Osteoblast (primary cell): ENCODE measurements at regions not wholly inside any gene's neighbourhood (a gene's known extent, or its start where the extent isn't known, plus 50 kb on each side); places are given as distances from the start of the nearest gene placed in this dataset.
A peak's percentile ranks its signal among the peaks of the same experiment; 100 is the strongest.
"Not testable (repeated sequence)": the region's sequence is repeated elsewhere in the genome, so short reads cannot be mapped to it uniquely, and the experiment has no call there.

Experiments
- DNase-seq: peaks from one replicate; pipeline ENCODE4 v3.0.0; 2011; ENCODE audit warnings: low spot score, mixed read lengths; ENCODE audit not compliant: insufficient read length; ENCODE audit errors: missing footprints
- H2AFZ ChIP-seq: 2 replicates; pipeline ENCODE4 v1.6.0; 2011; ENCODE audit warnings: mild to moderate bottlenecking, low read length
- H3K27ac ChIP-seq: 2 replicates; pipeline ENCODE4 v1.5.1; 2011; ENCODE audit warnings: mild to moderate bottlenecking, low read depth, low read length, moderate library complexity
- H3K27me3 ChIP-seq: 2 replicates; pipeline ENCODE4 v1.6.0; 2012; ENCODE audit warnings: mild to moderate bottlenecking, control low read depth, inconsistent platforms, low read length, moderate library complexity; ENCODE audit not compliant: insufficient read depth
- H3K36me3 ChIP-seq: 2 replicates; pipeline ENCODE4 v1.5.1; 2011; ENCODE audit warnings: mild to moderate bottlenecking, low read length, control low read depth, moderate library complexity; ENCODE audit not compliant: insufficient read depth
- H3K4me1 ChIP-seq: 2 replicates; pipeline ENCODE4 v1.5.1; 2011; ENCODE audit warnings: mild to moderate bottlenecking, low read length, control low read depth, moderate library complexity; ENCODE audit not compliant: insufficient read depth
- H3K4me2 ChIP-seq: 2 replicates; pipeline ENCODE4 v1.6.0; 2011; ENCODE audit warnings: mild to moderate bottlenecking, low read length; ENCODE audit not compliant: insufficient read depth
- H3K4me3 ChIP-seq: fragments of 200-600 bp; sonication (generic); 3 replicates; pipeline ENCODE4 v1.5.1; 2012; ENCODE audit warnings: mild to moderate bottlenecking, low read length, inconsistent platforms; ENCODE audit not compliant: insufficient read depth
- H3K79me2 ChIP-seq: 2 replicates; pipeline ENCODE4 v1.6.0; 2012; ENCODE audit warnings: mild to moderate bottlenecking, low read length, control low read depth, inconsistent platforms; ENCODE audit not compliant: insufficient read depth
- H3K9me3 ChIP-seq: 2 replicates; pipeline ENCODE4 v1.5.1; 2011; ENCODE audit warnings: low read depth, low read length, control low read depth
- H4K20me1 ChIP-seq: 2 replicates; pipeline ENCODE4 v1.6.0; 2012; ENCODE audit warnings: mild to moderate bottlenecking, low read length, control low read depth; ENCODE audit not compliant: insufficient read depth
- TF ChIP-seq, protein P1 (sequence below): IDR thresholded peaks from 2 replicates; pipeline ENCODE4 v1.5.1; 2011; ENCODE audit warnings: mild to moderate bottlenecking, low read depth, low read length, moderate library complexity; ENCODE audit errors: extremely low read depth

DNA sequence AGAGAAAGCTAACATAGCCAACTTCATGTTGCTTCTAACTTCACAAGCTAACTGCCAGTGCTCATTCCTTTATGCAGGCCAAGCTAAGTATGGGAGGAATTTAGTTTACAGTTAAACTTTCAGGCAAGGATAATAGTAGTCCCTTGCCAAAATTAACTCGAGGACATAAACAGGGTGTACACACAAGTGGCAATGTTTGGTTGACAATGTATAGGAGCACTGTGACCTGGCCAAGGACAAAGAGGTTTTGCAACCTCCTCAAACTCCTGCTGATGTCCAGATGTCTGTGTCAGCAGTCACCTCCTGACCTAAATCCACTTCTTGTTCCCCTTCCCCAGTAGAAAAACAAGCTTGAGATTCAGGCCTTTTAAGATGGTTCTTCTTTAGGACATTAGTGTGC is 494.6 kb upstream of the KLF6 start:
- Histone ChIP-seq H3K4me1 (peaks cover 37% of the 10 kb centered on the region), H3K9me3 (no peaks in the 10 kb centered on the region), H3K4me2 (no peak overlapping the region), H3K36me3 (no peaks in the 10 kb centered on the region), H2AFZ (peak overlapping the region; percentile 11), H4K20me1 (no peaks in the 10 kb centered on the region), H3K4me3 (no peak overlapping the region), H3K79me2 (no peaks in the 10 kb centered on the region), H3K27ac (peak overlapping the region; percentile 47), H3K27me3 (no peaks in the 10 kb centered on the region)
- TF ChIP-seq, protein P1, sequence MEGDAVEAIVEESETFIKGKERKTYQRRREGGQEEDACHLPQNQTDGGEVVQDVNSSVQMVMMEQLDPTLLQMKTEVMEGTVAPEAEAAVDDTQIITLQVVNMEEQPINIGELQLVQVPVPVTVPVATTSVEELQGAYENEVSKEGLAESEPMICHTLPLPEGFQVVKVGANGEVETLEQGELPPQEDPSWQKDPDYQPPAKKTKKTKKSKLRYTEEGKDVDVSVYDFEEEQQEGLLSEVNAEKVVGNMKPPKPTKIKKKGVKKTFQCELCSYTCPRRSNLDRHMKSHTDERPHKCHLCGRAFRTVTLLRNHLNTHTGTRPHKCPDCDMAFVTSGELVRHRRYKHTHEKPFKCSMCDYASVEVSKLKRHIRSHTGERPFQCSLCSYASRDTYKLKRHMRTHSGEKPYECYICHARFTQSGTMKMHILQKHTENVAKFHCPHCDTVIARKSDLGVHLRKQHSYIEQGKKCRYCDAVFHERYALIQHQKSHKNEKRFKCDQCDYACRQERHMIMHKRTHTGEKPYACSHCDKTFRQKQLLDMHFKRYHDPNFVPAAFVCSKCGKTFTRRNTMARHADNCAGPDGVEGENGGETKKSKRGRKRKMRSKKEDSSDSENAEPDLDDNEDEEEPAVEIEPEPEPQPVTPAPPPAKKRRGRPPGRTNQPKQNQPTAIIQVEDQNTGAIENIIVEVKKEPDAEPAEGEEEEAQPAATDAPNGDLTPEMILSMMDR = no peak
- DNase-seq = no peak

GRCh38 chr10:4278186-4278585 is 493.2 kb upstream of the KLF6 start:
- TF ChIP-seq, protein P1 = no peak
- no peak overlapping the region for H3K4me3 ChIP-seq
- DNase-seq = no peak
- H3K27me3 ChIP-seq = no peaks in the 10 kb centered on the region
- no peak overlapping the region for H3K27ac ChIP-seq
- H4K20me1 ChIP-seq = no peaks in the 10 kb centered on the region
- no peak overlapping the region for H3K4me2 ChIP-seq
- no peaks in the 10 kb centered on the region for H3K9me3 ChIP-seq
- H3K79me2 ChIP-seq = no peaks in the 10 kb centered on the region
- H2AFZ ChIP-seq = no peak overlapping the region
- no peaks in the 10 kb centered on the region for H3K36me3 ChIP-seq
- peaks cover 27% of the 10 kb centered on the region for H3K4me1 ChIP-seq

- Histone ChIP-seq H3K27me3 (no peaks in the 10 kb centered on the region), H4K20me1 (no peaks in the 10 kb centered on the region), H3K4me3 (no peak overlapping the region), H3K4me2 (no peak overlapping the region), H3K9me3 (no peaks in the 10 kb centered on the region), H3K36me3 (no peaks in the 10 kb centered on the region), H2AFZ (no peak overlapping the region), H3K27ac (no peak overlapping the region), H3K4me1 (peaks cover 22% of the 10 kb centered on the region), H3K79me2 (no peaks in the 10 kb centered on the region)
- TF ChIP-seq, protein P1 = no peak
- no peak for DNase-seq
Measured at GRCh38 chr10:4276151-4276550, 491.1 kb upstream of the KLF6 start.

DNA sequence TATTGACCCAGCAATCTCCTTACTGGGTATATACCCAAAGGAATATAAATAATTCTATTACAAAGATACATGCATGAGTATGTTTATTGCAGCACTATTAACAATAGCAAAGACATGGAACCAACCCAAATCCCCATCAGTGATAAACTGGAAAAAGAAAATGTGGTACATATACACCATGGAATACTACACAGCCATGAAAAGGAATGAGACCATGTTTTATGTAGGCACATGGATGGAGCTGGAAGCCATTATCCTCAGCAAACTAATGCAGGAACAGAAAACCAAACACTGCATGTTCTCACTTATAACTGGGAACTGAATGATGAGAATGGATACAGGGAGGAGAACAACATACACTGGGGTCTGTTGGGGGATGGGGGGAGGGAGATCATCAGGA is 489.7 kb upstream of the KLF6 start:
- not testable (repeated sequence) for H3K79me2 ChIP-seq, H3K4me3 ChIP-seq, H3K36me3 ChIP-seq, H3K4me2 ChIP-seq, H3K9me3 ChIP-seq, H2AFZ ChIP-seq, H3K27ac ChIP-seq, H3K27me3 ChIP-seq, DNase-seq, H4K20me1 ChIP-seq
- peaks cover 15% of the 10 kb centered on the region for H3K4me1 ChIP-seq
